NCI-H345 treated with DMSO at 0.1 percent for 48 hours (cell line): ENCODE measurements at regions not wholly inside any gene's neighbourhood (a gene's known extent, or its start where the extent isn't known, plus 50 kb on each side); places are given as distances from the start of the nearest gene placed in this dataset.
"Not testable (repeated sequence)": the region's sequence is repeated elsewhere in the genome, so short reads cannot be mapped to it uniquely, and the experiment has no call there.

Source experiments
- DNase-seq: peaks from one replicate; lab custom pipeline; 2025; ENCODE audit not compliant: unreplicated experiment; lab: John Stamatoyannopoulos, UW

DNA sequence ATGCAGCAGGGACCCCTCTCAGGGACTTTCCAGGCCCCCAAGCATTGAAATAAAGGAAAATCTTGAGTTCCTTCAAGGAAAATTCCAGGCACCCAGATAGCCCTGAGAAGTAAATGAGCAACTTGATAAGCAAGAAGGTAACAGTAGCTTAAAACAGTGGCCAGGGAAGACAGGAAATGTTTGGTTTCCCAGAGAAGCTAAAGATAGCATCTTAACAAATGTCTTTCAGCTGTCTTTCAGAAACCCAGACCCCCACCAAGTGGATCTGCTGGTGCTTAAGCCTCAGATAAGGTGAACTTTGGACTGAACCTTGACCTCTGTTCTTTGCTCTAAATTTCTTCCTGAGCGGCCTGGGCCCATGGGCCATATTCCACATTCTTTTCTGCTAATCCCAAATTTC lies 117.8 kb upstream of the CST7 start:
- DNase-seq = no peak

DNA sequence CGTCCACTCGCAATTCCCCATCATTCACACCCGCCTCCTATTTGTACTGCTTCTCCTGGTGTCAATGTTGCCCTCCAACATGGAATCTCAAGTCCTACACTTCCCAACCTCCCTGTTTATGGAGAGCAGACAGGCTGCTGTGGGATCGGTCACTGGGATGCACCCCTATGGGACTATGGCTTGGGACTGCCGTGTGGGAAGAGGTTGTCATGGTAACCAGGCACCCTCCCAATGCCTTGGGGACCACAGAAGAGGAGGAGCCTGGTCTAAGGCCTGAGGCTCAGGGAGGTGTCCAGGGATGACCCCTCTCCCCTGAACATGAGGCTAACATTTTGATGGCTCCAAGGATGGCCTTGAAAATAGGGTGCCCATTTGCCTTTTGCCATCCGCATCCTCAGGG lies 116.6 kb upstream of the CST7 start:
- no peak for DNase-seq

DNA sequence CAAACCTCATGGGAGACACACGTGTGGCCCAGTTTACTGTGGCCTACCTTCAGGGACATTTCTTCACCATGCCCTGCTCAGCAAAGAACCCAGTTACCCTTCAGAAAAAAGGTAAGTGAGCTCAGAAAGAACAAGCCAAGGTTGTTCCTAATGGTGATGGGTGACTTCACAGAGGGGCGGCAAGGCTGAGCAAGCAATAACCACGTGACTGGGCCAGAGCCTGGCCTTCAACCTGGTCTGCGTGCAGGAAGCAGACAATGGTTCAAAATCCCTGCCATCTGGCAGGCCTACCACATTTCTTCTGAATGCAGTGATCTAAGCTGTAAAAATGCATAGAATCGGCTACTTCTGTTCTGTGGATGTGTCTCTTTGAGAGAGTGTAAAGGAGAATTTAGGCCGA lies 115.5 kb upstream of the CST7 start:
- DNase-seq = no peak

DNA sequence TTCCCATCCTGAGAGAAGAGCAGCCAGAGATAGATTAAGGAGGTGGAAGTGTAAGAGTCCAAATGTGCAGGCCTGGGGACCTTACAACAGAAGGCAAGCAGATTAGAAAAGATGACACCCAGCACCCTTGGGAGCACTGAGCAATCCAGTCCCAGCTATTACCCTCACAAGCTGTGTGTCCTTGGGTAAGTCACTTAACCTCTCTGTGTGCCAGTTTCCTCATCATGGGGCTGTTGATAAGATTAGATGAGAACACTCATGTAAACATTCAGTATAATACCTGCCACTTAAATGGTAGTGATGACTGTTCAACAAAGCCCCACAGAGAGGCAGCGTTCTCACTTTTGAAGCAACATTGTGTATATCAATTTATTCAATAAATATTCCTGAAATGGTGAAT lies 114.8 kb upstream of the CST7 start:
- no peak for DNase-seq

DNA sequence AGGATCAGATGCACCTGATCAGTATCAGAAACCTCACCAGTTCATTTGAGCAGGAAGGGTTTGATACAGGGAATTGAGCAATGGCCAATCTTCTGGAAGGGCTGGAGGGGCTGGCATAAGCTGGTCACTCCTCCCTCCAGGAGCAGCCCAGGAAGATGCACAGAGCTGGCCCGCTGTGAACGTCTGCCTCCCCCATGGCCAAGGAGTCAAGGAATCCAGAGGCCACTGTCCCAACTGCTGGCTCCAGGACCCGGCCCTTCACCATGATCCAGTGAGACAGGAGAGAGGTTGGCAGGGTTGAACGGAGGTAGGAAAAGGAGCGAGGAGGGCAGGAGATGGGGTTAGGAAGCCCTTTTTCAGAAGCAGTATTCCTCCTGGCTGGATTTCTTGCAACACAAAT lies 113.9 kb upstream of the CST7 start:
- no peak for DNase-seq

DNA sequence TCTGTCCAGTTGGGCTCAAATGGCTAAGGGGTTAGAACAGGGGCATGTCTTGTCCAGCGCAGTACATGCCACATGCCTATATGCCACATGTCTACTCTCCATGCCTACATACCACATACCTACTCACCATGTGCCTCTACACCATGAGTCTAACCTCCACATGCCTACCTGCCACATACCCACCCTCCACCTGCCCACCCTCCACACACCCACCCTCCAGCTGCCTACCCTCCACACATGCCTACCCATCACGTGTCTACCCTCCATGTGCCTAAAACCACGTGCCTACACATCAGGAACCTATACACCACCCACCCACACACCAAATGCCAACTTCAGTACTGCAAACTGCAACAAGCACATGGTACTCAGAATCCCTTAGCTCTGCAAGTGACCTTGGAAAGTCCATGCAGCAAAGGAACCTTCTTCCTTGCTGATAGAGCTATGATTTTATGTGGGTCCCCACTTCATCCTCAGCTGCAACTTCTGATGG lies 113.0 kb upstream of the CST7 start:
- no peak for DNase-seq

DNA sequence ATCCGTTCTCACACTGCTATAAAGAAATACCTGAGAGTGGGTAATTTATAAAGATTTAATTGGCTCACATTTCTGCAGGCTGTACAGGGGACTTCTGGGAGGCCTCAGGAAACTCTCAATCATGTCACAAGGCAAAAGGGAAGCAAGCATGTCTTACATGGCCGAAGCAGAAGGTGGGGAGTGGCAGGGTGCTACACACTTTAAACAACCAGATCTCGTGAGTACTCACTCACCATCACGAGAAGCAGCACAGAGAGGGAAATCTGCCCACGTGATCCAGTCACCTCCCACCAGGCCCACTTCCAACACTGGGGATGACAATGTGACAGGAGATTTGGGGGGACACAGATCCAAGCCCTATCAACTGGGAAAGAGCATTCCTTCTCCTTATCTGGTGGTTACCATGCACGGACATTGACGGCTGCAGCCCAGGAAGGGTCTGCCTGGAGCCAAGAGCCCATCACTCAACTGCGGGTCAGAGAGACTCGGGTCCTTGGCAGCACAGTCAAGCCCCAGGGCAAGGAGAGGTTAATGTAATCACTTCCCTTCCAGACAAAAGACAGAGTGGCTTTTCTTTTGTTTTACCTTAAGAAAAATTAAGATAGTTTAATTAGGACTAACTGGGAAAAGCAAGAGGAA lies 112.3 kb upstream of the CST7 start:
- no peak for DNase-seq

DNA sequence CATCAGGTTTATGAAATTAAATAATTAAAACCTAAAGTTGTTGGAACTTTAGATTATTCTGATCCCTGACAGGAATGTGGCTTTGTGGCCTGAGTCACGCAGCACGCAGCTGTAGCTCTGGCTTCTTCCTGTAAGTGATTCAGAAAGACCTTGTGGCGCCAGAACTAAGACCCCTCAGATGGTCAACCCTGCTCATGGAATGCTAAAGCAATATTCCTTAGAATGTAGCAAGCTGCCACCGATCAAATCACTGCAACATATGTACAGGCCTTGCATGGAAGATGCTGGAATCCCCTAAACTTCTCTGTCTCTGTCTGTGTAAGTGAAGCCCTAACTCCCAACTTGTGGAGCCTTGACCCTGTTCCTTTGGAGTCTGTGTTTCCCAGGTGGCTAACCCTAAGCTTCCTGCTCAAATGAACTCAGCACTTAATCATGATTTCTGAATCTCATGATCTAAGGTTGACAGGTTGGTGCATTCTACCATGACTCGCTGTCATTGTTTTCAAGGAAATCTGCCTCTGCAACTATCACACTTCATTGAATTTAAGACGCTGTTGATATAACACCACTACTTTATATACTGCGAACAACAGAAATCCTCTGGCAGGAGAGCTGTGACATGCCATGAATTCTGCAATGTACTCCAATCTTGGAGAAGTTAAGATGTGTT lies 111.2 kb upstream of the CST7 start:
- DNase-seq = no peak

DNA sequence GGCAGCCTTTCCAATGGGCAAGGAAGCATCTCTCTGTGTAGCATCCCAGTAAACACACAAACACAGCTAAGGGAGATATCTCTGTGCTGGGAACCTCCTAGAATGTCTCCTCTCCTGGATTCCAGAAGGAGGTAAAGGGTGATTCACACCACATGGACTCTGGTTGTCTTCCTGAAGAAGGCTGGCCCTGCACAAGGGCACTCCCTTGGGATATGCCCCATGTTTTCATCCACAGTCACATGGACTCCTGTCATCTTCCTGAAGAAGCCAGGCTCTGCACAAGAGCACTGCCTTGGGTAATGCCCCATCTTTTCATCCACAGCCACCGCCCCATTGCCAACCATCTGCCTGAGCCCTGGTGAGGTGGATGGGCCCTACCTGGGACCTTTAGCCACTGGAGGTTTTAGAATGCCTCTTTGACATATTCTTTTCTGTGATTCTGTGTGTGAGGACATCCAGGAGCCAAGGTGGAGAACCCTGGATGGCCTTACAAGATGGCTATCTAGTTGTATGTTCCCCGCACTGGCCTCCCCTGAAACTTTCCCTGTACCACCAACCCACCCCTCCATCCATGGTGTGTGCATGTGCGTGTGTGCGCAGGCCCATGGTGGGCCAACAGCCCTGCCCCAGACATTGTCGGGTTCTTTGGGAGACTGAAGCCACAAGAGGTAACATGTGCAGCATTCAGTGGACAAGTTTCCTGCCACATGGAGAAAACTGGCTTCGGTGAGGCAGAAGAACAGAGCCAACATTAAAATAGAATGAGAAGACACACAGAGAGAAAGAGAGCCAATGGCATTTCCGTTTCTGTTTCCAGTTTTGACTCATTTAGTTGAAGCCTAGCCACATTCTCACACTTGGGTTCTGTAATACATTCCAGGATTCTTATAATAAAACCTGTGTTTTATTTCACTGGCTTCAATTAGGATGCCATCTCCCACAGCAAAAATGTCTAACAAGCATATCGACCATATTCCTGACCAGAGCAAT lies 110.2 kb upstream of the CST7 start:
- DNase-seq = no peak

DNA sequence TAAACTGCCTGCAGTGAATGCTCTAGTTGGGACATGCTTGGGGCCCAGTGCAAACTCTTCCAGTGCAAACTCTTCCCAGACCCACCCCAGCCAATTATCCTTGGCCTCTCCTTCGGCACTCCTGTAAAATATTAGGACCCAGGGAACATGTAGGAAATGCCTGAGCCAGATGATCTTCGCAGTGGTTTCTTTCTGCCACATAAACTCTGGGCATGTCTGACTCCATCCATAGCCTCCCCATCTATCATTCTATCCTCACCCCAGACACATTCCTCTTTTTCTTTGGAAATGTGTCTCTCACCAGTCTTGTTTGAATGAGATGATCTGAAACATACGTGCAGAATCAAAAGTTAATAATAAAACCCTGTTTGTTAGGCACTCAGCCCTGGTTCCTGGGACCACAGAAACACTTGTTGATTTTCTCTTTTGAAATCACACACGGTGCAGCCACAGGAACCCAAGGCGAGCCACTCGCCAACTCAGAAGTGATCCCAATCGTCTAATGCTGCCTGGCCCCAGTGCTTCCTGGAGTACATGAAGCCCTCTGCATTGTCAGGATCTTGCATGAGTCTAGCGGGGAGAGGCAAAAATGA lies 108.9 kb upstream of the CST7 start:
- no peak for DNase-seq

DNA sequence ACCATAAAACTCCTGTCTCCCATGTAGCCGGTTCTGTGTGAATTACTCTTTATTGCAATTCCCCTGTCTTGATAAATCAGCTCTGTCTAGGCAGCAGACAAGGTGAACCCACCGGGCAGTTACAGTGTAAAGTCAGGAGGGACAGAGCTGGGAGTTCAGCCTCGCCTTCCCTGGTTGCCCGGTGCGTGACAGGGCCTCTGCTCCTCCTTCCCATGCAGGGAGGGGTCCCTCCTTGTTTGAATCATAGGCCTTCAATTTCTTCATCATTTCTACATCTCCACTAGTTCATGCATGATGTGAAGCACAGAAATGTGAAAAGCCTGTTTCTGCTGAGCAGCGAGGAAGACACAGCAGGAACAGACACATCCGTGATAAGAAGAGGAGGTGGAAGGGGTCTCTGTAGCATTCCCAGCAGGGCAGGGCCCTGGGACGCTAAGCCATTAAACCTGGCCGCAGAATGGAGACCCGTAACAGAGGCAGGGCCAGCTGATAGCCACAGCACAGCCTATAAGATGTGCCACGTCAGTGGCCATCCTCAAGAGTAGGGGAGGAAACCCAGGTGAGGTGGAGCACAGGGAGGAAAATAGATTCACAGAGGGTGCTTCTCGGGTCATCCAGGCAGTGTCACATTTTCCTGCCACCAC lies 106.7 kb upstream of the CST7 start:
- DNase-seq = no peak

DNA sequence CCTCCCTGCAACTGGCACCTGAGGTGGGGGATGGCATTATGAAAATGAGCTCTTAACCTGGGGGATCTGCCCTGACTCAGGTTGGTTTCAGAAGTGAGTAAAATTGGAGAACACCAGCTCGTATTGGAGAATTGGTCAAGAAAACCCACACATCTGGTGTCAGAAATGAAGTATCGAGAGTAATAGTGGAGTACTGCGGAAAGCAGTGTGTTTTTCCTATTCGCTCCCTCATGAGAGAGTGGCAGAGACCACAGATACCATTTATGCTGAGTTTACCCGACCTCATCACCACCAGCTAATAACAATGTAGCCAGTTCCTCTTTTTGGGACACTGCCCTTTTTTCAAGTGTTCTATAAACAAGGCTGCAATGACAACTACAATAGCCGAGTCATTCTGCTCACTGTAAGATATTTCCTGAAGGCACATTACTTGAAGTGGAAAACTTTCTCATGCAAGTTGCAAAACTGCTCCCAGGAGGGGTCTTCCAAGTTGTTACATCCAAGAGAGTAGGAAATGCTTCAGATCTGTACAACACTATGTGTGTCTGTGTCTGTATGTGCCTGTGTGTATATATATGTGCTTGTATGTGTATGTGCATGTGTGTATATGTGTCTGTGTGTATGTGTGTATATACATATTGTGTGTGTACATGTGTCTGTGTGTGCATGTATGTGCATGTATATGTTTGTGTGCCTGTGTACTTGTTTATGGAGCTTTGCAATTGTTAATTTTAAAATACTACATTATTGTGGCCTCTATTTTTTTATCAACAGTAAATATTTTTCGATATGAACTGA lies 106.0 kb upstream of the CST7 start:
- DNase-seq = no peak

DNA sequence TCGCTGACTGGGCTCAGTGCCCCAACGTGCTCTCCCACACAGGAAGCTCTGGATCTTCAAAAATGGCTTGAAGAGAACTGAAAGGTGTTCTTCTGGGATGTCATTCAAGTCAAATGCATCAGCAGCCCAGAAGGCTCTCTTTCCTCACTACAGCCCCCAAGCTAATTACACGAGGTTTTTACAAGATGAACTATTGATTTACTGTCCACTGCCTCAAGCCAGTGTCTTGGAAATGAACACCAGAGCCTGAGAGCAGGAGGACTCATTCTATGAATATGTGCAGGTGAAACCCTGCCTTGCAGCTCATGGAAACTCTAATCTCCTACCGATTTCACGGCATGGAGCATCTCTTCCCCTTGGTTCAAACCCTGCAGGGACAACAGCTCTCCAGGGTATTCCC lies 98.9 kb upstream of the CST7 start:
- DNase-seq = no peak

DNA sequence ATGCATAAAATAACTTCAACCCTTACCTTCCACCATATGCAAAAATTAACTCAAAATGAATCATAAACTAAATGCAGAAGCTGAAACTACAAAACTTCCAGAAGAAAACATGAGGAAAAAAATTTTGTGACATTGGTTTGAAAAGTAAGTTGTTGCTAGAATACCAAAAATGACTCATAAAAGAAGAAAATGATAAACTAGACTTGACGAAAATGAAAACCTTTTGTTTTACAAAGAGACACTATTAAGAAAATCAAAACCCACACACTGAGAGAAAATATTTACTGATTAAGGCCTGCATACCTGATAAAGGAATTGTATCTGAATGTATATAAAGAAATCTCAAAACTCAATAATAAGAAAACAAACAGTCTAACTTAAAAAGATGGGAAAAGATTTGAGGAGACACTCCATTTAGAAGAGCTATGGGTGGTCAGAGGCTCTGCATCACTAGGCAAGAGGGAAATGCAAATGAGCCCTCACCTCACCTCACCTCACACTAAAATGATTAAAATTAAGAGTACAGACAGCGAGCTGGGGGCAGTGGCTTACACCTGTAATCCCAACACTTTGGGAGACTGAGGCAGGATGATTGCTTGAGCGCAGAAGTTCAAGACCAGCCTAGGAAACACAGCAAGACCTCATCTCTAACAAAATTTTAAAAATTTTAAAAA lies 97.6 kb upstream of the CST7 start:
- no peak for DNase-seq

DNA sequence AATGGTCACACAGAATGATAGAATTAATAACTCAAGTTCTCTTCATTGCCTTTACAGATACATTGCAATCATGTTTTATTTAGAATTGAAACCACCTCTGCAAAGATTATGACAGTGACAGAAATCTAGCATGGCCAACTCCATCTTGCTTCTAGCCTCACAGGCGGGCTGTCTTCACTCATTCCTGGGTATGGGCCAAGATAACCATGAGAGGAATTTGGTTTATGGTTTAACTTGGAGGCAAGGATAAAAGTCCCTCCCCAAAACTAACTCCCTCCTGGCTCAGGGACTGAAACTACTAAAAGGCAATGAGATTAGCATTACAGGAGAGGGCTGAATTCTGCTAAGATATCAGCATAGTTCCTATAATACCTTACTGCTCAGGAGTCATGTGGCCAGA lies 95.2 kb upstream of the CST7 start:
- no peak for DNase-seq

DNA sequence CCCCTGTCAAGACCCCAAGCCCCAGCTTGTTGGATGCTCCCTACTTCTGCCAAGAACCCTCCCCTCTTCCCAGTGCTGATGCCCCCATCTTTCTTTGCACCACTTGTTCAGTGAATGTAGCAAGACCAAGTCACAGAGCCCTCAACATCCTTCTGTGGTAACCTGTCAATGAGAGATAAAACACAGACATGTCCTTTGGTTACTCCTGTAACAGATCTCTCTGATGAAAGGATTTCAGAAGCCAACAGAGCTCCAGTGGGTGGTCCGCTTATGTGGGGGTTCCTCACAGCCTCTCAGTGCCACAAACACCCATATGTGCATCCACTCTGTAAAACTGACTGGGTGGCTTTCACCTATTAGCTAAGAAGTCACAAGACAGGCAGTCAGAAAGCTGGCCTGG lies 93.2 kb upstream of the CST7 start:
- no peak for DNase-seq

DNA sequence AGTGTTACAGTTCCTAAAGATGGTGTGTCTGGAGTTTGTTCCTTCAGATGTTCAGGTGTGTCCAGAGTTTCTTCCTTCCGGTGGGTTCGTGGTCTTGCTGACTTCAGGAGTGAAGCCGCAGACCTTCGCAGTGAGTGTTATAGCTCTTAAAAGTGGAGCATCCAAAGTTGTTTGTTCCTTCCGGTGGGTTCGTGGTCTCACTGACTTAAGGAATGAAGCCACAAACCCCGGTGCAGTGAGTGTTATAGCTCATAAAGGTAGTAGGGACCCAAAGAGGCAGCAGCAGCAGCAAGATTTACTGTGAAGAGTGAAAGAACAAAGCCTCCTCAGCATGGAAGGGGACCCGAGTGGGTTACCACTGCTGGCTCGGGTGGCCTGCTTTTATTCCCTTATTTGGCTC lies 90.6 kb upstream of the CST7 start:
- not testable (repeated sequence) for DNase-seq

DNA sequence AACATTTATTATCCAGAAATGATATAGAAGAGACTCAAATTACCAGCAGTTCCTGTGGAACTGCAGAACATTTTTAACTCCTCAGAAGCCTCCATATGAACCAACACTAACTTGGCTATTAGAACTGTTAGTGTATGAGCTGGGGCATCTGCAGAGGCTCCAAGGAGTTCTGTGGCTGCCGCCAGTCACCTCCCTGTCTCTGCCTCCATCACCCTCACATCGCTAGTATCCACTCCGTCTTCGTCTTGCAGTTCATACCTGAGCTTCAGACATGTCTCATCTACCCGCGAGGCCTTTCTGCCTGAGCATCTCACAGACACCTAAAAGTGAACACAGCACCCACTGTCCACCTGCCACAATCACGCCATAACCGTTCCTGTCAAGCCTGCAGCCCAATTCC lies 89.5 kb upstream of the CST7 start:
- DNase-seq = no peak

DNA sequence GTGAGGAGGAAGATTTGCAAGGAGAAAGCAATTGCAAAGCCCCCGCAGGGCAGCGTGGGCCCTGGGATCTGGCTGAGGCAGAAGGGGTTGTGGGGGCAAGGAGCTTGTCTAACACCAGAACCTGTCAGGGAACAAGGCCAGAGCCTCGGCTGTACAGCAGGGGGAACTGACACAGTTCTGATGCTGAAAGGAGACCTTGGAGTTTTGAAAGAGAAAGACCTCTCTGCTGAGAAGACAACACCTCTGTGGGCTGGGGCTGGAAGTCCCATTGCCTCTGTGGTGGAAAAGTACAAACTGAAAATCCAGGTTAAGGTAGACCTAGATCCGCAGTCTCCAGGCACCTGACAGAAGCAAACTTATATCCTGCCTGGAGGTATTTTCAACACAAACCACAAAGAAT lies 86.9 kb upstream of the CST7 start:
- no peak for DNase-seq

DNA sequence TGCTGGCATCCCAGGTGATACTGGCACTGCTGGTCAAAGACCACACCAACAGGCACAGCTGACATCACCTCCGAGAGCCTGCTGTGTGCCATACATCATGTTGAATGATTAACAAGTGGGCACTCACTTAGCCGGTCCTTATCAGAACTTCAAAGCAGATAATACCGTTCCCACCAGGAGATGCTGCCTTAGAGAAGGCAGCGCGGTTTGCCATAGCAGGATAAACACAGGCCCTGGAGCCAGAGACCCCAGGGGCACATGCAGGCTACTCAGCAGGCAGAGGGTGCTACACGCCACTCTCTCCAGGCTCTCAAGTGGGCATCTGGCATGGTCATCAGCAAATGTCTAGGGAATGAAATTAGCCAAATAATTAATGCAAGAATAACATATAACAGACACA lies 86.5 kb upstream of the CST7 start:
- DNase-seq = peak; percentile 68
